NCI-H2107 treated with DMSO at 0.1 percent for 48 hours (cell line): ENCODE measurements at regions not wholly inside any gene's neighbourhood (a gene's known extent, or its start where the extent isn't known, plus 50 kb on each side); places are given as distances from the start of the nearest gene placed in this dataset.

Source experiments
- DNase-seq: peaks from one replicate; lab custom pipeline; 2025; ENCODE audit not compliant: unreplicated experiment; lab: John Stamatoyannopoulos, UW

DNA sequence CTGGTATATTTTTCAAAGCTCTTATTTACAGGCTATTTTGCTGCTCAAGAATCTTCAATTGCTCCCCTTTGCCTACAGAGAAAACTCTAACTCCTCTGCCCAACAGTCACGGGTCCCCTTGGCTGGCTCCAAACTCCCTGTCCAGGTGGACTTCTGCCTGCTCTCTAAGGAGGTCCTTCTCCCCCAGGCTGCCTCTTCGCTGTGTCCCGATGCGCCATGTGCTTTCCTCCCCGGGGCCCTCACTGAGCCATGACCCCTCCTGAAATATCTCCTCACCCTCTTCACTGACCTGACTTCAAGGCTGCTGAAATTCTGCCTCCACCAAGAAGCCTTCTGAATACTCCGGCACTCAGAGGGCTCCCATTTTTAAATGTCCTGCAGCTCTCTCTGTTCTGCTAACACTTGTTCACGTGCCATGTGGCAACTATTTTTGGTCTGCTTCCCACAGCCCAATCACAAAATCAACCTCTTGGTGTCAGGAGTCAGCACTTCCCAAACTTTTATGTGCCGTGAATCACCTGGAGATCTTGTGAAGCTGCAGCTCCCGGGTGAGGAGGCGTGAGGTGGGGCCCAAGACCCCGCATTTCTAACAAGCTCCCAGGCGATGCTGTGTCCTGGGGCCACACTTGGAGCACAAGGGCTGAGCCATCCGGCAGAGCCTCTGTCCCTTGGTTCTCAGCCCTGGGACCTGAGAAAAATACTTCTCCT is 85.7 kb upstream of the COL13A1 start:
- DNase-seq = no peak

DNA sequence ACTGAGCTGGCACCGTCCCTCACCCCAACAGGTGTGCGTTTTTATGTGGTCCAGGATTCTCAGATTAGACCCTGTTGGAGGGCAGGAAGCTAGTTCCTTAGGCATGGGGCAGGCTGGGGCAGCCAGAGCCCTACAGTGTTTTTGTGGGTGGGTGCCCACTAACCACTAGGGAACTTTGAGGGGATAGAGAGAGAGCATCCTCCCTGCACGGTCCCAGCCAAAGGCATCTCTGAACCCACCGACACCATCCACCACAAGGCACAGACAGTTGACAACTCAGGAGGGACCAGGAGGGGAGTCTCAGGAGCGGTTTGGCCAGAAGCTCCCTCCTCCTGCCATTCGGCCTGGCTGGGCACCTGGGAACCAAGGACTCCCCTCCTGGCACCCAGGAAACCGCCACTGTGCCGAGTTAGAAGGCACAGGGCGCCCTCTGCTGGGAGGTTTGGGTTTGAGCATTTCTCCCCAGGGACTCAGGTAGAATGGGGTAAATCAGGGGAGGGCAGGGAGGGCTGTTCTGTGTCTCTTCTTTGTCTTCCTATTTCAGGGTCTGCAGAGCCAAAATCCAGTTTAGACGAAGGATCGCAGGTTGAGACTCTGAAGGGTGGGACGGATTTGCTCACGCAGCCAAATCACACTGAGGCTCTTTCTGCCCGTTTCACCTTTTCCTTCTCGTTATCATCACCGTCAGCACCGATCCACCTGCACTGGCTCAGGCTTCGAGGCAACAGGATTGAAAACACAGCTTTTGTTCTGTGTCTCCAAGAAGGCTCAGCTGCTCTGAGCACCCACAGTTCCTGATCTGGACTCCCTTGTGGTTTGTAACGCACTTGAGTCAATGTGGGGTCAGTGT is 84.8 kb upstream of the COL13A1 start:
- DNase-seq = peak; percentile 22

GRCh38 chr10:69718951-69719350 is 82.8 kb upstream of the COL13A1 start:
- DNase-seq = no peak

GRCh38 chr10:69721690-69722310 is 79.9 kb upstream of the COL13A1 start:
- DNase-seq = peak; percentile 44

- DNase-seq = no peak
These were observed 78.1 kb upstream of the COL13A1 start for GRCh38 chr10:69723653-69724052.

DNA sequence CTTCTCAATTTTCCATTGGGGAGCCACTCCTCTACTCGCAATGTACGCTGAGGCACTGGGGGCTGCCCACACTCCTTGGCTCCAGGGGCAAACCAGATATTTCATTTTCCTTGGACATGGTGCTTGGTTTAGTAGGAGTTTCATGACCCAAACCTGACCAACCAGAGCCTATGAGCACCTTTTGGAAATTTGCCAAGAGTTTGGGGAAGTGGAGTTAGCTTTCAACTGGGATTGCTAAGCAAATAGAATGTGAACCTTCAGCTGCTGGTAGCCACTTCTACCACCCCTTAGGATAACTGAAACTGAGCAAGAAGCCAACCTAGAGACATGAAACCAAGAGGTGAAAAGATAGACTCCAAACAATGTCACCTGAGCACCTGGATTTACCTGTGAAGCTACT is 74.9 kb upstream of the COL13A1 start:
- peak; percentile 7 for DNase-seq

DNA sequence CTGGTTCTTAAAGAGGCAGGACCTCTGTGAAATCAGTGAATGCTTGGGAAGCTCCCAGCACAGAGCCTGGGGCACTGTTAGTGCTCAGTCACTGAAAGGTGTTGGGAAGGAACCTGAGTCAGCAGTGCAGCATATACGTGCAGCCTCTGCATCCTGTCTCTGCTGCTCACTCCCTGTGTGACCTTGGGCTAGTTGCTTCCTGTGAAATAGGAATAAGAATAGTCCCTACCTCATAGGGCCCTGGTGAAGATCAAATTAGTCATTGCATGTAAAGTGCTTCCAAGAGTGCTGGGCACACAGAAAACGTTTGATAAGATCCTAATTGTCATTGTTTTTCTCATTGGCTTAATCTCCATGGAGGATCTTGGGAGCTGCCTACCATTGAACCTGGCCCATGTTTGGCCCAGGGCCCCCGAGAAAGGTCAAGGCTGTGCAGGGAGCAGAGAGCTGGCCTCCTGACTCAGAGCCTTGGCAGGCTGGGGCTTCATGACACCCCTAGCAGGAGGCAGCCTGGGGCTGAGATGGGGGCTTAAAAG is 73.3 kb upstream of the COL13A1 start:
- DNase-seq = no peak

DNA sequence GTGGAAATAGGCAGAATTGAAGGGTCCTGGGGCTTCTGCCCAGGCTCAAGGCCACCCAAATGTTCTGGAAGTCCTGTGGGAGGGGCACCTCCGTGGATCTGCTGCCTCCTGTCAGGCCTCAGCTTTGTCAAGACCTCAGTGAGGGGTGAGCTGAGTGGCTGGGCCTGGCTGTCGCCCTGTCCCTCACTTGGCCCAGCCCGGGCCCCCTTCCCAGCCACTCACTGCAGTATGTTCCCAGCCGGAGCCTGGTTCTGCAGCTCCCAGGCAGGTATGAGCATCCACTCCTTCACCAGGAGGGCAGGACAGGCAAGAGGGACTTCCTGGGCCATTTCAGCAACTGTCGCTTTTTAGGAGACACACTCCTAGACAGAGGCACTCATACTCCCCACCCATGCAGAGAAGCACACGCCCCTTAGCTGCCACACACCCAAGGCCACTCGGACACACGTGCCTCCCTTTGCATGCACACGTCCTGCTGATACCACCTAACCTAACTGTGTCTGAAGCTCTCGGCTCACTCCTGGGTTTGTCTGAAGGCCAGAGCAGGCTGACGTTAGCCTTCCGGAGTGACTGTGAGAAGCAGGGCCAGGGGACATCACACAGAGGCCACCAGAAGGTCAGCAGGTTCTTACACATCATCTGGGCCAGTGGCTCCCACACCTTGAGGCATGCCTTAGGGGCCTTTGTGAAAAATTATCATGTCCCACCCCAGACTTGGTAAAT is 72.2 kb upstream of the COL13A1 start:
- no peak for DNase-seq

GRCh38 chr10:69730251-69731156 is 71.2 kb upstream of the COL13A1 start:
- DNase-seq = no peak

DNA sequence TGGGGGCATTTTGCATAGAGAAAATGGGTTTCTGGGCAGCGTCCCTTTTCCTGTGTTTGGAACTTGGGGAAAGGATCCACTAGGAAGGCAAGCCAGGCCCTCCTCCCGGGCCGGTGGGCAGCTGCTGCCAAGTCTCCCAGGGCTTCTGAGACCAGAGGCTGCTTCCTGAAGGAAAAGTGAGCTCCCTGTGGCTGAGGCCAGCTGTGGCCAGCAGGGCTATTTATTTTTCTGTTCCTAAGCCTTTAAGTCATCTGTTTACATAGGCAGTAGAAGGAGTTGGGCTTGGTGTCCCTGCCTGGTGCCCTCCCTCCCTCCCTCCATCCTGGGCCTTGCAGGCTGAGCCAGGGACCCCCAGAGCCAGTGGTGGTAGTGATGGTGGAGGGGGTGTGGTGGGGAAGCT is 70.5 kb upstream of the COL13A1 start:
- DNase-seq = no peak

GRCh38 chr10:69731698-69732097 is 70.0 kb upstream of the COL13A1 start:
- DNase-seq = no peak

GRCh38 chr10:69732147-69732825 is 69.4 kb upstream of the COL13A1 start:
- DNase-seq = no peak

- no peak for DNase-seq
These were observed 68.9 kb upstream of the COL13A1 start for GRCh38 chr10:69732826-69733150.

DNA sequence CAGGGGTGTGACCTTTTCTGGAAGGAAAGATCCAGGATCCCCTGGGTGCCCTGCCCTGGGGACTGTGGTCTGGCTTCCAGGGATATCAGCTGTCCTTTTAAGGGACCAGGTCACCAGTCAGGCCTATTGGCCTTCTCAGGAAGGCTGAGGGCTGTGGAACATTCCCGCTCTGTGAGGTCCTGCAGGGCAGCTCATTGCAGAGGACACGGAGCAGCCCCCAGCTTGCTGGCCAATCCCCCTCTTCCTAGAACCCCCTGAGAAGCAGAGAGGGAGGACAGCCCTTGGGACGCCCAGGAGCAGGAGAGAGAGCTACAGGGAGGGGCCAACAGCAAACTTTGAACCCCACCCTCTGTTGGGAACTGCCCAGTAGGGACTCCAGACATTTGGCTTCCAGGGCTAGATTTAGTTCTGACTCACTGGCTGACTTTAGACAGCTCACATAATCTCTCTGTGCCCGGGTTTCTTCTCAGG is 67.9 kb upstream of the COL13A1 start:
- no peak for DNase-seq

- no peak for DNase-seq
These were observed 67.3 kb upstream of the COL13A1 start for GRCh38 chr10:69734416-69734796.

- no peak for DNase-seq
These were observed 66.8 kb upstream of the COL13A1 start for GRCh38 chr10:69734797-69735468.

- DNase-seq = no peak
These were observed 64.6 kb upstream of the COL13A1 start for GRCh38 chr10:69736886-69737641.

DNA sequence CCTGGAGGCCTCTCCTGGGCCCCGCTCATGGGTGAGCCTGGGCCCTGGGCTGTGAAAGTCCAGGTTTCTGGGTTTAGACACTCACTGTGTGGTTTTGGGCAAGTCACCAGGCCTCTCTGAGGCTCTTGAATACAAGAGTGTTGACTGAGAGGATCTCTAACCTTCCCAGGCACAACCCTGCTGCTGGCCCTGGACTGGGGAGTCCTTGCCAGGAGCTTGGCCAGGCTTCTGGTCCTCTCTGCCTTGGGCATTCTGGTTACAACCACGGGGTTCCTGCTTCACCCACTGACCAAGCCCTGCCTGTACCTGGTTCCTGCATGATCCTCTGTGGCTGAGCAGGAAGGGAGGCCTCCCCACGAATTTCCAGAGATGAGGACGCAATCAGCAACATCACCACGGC is 63.6 kb upstream of the COL13A1 start:
- no peak for DNase-seq
